Uterus (tissue), 2 donors: ENCODE measurements at regions not wholly inside any gene's neighbourhood (a gene's known extent, or its start where the extent isn't known, plus 50 kb on each side); places are given as distances from the start of the nearest gene placed in this dataset.

Experiments
- CTCF ChIP-seq, 4 experiments: fragments of 200-600 bp in 2 of 4; fragments of 450-650 bp in 2 of 4; sonication (generic) in 2 of 4; IDR thresholded peaks; one replicate each; pipeline ENCODE4 v1.5.1; 2016 to 2019; ENCODE audit warnings: antibody characterized with exemption in 4 of 4, mild to moderate bottlenecking in 2 of 4, moderate library complexity in 1 of 4
- POLR2A ChIP-seq, 2 donors: fragments of 450-650 bp; IDR thresholded peaks; one replicate each; pipeline ENCODE4 v1.6.1; 2016; ENCODE audit warnings: antibody characterized with exemption in 2 of 2, mild to moderate bottlenecking in 1 of 2, moderate library complexity in 1 of 2

DNA sequence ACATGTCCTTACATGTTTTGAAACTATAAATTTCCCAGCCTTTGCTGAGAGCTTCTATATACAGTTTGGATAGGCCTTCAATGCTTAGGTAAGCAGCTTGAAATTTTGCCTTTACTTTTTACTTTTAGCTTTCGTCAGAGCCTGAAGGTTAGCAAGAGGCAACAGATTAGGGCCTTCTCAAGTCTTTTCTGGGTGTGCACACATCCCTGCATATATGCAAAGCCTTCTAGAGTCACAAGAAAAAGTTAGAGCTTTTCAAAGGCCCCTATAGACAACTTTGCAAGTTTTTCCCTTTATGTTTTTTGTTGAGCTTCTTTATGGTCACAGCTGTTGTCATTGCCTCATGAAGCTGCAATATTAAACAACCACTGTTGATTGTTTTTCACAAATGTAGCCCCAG lies 778.4 kb downstream of the GALC start:
- no peak for TF ChIP-seq CTCF (IDR thresholded peaks at IDR 0.05)
- no peak for TF ChIP-seq POLR2A (IDR thresholded peaks at IDR 0.05)
